AG04450 (cell line): ENCODE measurements at regions not wholly inside any gene's neighbourhood (a gene's known extent, or its start where the extent isn't known, plus 50 kb on each side); places are given as distances from the start of the nearest gene placed in this dataset.

Source experiments
- CTCF ChIA-PET: fragments of 300-600, 350-600 bp; formaldehyde crosslinking; extraction: SDS; loops from one replicate; lab custom pipeline; 2022; ENCODE audit warnings: antibody characterized with exemption, inconsistent platforms; lab: Charles Lee
- POLR2A ChIA-PET: fragments of 350-600 bp; formaldehyde crosslinking; extraction: SDS; loops from one replicate; lab custom pipeline; 2021; ENCODE audit warnings: antibody characterized with exemption, inconsistent platforms; lab: Yijun Ruan, JAX
- DNase-seq: peaks from one replicate; pipeline ENCODE4 v3.0.0-alpha.2; 2011; ENCODE audit warnings: low read depth, low spot score
- H3K27ac ChIP-seq: one replicate; pipeline ENCODE4 v1.5.1; 2012; ENCODE audit warnings: low read depth, low read length, control low read depth
- H3K27me3 ChIP-seq: one replicate; pipeline ENCODE4 v1.6.0; 2012; ENCODE audit warnings: low read length; ENCODE audit not compliant: control insufficient read depth, insufficient read depth
- H3K4me3 ChIP-seq: 2 replicates; pipeline ENCODE4 v1.5.1; 2011; ENCODE audit warnings: mild to moderate bottlenecking, low read depth, low read length, control low read depth
- H3K9me3 ChIP-seq: 2 replicates; pipeline ENCODE4 v1.5.1; 2012; ENCODE audit warnings: low read length; ENCODE audit not compliant: control insufficient read depth, insufficient read depth
- CTCF ChIP-seq: IDR thresholded peaks from 2 replicates; pipeline ENCODE4 v1.5.1; 2011; ENCODE audit warnings: low read depth, low read length, control low read depth, inconsistent platforms

- CTCF ChIA-PET: no interaction called here
These were observed 357.5 kb upstream of the SFSWAP start for GRCh38 chr12:131353376-131353775.

GRCh38 chr12:131353826-131354225 is 357.1 kb upstream of the SFSWAP start:
- ChIA-PET CTCF (no interaction called here), POLR2A (no interaction called here)
- TF ChIP-seq CTCF: no peak
- no peak for DNase-seq
- Histone ChIP-seq H3K4me3 (no peak overlapping the region), H3K27me3 (no peaks in the 10 kb centered on the region), H3K27ac (no peak overlapping the region), H3K9me3 (peaks cover 72% of the 10 kb centered on the region)

More at GRCh38 chr12:131353376-131353775, 357.5 kb upstream of the SFSWAP start:
- DNase-seq: no peak
- H3K27ac ChIP-seq: no peak overlapping the region
- peaks cover 77% of the 10 kb centered on the region for H3K9me3 ChIP-seq
- no peaks in the 10 kb centered on the region for H3K27me3 ChIP-seq
- TF ChIP-seq CTCF: no peak
- H3K4me3 ChIP-seq: no peak overlapping the region
- POLR2A ChIA-PET: no interaction called here

GRCh38 chr12:131355361-131356245 is 355.3 kb upstream of the SFSWAP start:
- Histone ChIP-seq H3K27me3 (no peaks in the 10 kb centered on the region), H3K27ac (no peak overlapping the region), H3K9me3 (peaks cover 64% of the 10 kb centered on the region), H3K4me3 (no peak overlapping the region)
- ChIA-PET CTCF (no interaction called here), POLR2A (no interaction called here)
- DNase-seq: no peak
- TF ChIP-seq CTCF: no peak

GRCh38 chr12:131356485-131357184 is 354.3 kb upstream of the SFSWAP start:
- no peak for DNase-seq
- POLR2A ChIA-PET: no interaction called here
- peaks cover 54% of the 10 kb centered on the region for H3K9me3 ChIP-seq
- CTCF ChIA-PET: no interaction called here
- H3K4me3 ChIP-seq: no peak overlapping the region
- no peak overlapping the region for H3K27ac ChIP-seq
- H3K27me3 ChIP-seq: no peaks in the 10 kb centered on the region
- TF ChIP-seq CTCF: no peak
